GM19035 (cell line): ENCODE measurements at regions not wholly inside any gene's neighbourhood (a gene's known extent, or its start where the extent isn't known, plus 50 kb on each side); places are given as distances from the start of the nearest gene placed in this dataset.
"Not testable (repeated sequence)": the region's sequence is repeated elsewhere in the genome, so short reads cannot be mapped to it uniquely, and the experiment has no call there.

Experiments
- ATAC-seq: cut with Tn5 transposase; IDR thresholded peaks from one replicate; pipeline ENCODE4 v1.9.1; 2021; ENCODE audit not compliant: unreplicated experiment

GRCh38 chr21:8455279-8456128 lies 2065.9 kb upstream of the TPTE start:
- ATAC-seq, result not testable (repeated sequence)

- peak; percentile 81 for ATAC-seq
These were observed 2056.8 kb upstream of the TPTE start for GRCh38 chr21:8464403-8465152.

- not testable (repeated sequence) for ATAC-seq
These were observed 2054.7 kb upstream of the TPTE start for GRCh38 chr21:8466642-8467041.
